ENCODE measurements at regions not wholly inside any gene's neighbourhood (a gene's known extent, or its start where the extent isn't known, plus 50 kb on each side); places are given as distances from the start of the nearest gene placed in this dataset.
"Not testable (repeated sequence)": the region's sequence is repeated elsewhere in the genome, so short reads cannot be mapped to it uniquely, and the experiment has no call there.

DNA sequence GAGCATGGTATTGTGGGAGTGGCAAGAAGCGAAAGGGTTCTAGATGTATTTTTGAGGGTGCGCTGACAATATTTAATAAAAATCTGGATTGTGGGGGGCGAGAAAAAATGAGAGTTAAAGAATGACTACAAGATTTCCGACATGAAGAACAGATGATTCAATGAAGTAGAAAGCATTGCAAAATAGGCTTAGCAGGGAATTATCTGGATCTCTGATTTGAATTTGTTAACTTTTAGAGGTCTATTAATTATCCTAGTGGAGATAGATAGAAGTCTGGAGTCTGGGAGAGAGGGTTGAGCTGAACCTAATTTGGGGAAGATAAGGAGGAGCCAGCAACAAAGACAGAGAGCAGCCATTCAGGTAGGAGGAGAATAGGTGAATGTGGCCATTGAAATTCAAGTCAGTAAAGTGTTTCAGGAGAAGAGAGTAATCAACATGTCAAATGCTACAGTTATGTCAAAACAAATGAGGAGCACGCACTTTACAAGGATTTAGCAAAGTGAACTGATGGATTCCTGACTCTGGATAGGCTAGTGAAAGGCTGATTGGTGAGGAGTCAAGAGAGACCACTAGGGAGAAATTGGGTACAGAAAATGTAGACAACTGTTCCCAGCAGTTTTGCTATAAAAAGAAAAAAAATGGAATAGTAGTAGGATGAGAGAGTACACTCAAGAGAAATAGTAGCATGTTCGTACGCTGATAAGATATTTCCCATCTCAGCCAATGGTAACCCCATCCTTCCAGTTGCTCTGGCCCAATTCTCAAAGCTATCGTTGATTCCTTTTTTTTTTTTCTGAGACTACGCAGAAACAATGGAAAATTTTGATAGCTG, 393.2 kb upstream of the CXADR start:
- Histone ChIP-seq H3K27me3 (replicated peaks; ENCODE audit: insufficient read depth, low read depth, low read length, poor library complexity) (no peaks in the 10 kb centered on the region), H3K36me3 (ENCODE audit: insufficient read depth, low read length, poor library complexity, severe bottlenecking) (no peaks in the 10 kb centered on the region), H3K27ac (ENCODE audit: low read depth, low read length, poor library complexity, severe bottlenecking) (no peak overlapping the region), H3K4me3 (ENCODE audit: low read depth, low read length, poor library complexity, severe bottlenecking) (no peak overlapping the region), H3K4me1 (ENCODE audit: insufficient read depth, low read length, poor library complexity, severe bottlenecking) (no peaks in the 10 kb centered on the region), H3K9me3 (ENCODE audit: low read depth, low read length, poor library complexity, severe bottlenecking) (peaks cover 3% of the 10 kb centered on the region)
- CTCF ChIA-PET = no interaction called here
- TF ChIP-seq, protein P1, sequence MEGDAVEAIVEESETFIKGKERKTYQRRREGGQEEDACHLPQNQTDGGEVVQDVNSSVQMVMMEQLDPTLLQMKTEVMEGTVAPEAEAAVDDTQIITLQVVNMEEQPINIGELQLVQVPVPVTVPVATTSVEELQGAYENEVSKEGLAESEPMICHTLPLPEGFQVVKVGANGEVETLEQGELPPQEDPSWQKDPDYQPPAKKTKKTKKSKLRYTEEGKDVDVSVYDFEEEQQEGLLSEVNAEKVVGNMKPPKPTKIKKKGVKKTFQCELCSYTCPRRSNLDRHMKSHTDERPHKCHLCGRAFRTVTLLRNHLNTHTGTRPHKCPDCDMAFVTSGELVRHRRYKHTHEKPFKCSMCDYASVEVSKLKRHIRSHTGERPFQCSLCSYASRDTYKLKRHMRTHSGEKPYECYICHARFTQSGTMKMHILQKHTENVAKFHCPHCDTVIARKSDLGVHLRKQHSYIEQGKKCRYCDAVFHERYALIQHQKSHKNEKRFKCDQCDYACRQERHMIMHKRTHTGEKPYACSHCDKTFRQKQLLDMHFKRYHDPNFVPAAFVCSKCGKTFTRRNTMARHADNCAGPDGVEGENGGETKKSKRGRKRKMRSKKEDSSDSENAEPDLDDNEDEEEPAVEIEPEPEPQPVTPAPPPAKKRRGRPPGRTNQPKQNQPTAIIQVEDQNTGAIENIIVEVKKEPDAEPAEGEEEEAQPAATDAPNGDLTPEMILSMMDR (conservative IDR thresholded peaks at IDR 0.05; ENCODE audit: low read depth, low read length) = no peak
- no TSS peak for BruUV-seq (replicated peaks)
- POLR2A ChIA-PET (ENCODE audit: low non-redundant PET) = no interaction called here
- intact Hi-C loops (cut with micrococcal nuclease; ENCODE audit: unreplicated experiment) = no loop called here
- no peak for DNase-seq (ENCODE audit: low spot score)

GRCh38 chr21:17127395-17127794, 385.4 kb upstream of the CXADR start:
- H3K4me1 ChIP-seq (ENCODE audit: insufficient read depth, low read length, poor library complexity, severe bottlenecking); intact Hi-C loops (cut with micrococcal nuclease; ENCODE audit: unreplicated experiment); POLR2A ChIA-PET (ENCODE audit: low non-redundant PET); H3K27ac ChIP-seq (ENCODE audit: low read depth, low read length, poor library complexity, severe bottlenecking); H3K36me3 ChIP-seq (ENCODE audit: insufficient read depth, low read length, poor library complexity, severe bottlenecking); H3K9me3 ChIP-seq (ENCODE audit: low read depth, low read length, poor library complexity, severe bottlenecking); BruUV-seq (replicated peaks); H3K27me3 ChIP-seq (replicated peaks; ENCODE audit: insufficient read depth, low read depth, low read length, poor library complexity); CTCF ChIA-PET; DNase-seq (ENCODE audit: low spot score); H3K4me3 ChIP-seq (ENCODE audit: low read depth, low read length, poor library complexity, severe bottlenecking): not testable (repeated sequence)

- Histone ChIP-seq H3K4me1 (ENCODE audit: insufficient read depth, low read length, poor library complexity, severe bottlenecking) (no peaks in the 10 kb centered on the region), H3K36me3 (ENCODE audit: insufficient read depth, low read length, poor library complexity, severe bottlenecking) (no peaks in the 10 kb centered on the region), H3K27me3 (replicated peaks; ENCODE audit: insufficient read depth, low read depth, low read length, poor library complexity) (no peaks in the 10 kb centered on the region), H3K9me3 (ENCODE audit: low read depth, low read length, poor library complexity, severe bottlenecking) (peaks cover 6% of the 10 kb centered on the region), H3K27ac (ENCODE audit: low read depth, low read length, poor library complexity, severe bottlenecking) (no peak overlapping the region), H3K4me3 (ENCODE audit: low read depth, low read length, poor library complexity, severe bottlenecking) (no peak overlapping the region)
- ChIA-PET POLR2A (ENCODE audit: low non-redundant PET) (no interaction called here), CTCF (no interaction called here)
- no peak for DNase-seq (ENCODE audit: low spot score)
- no TSS peak for BruUV-seq (replicated peaks)
- intact Hi-C loops (cut with micrococcal nuclease; ENCODE audit: unreplicated experiment) = no loop called here
- TF ChIP-seq, protein P1 (conservative IDR thresholded peaks at IDR 0.05; ENCODE audit: low read depth, low read length) = no peak
- no peak for TF ChIP-seq EZH2 (IDR thresholded peaks at IDR 0.05; ENCODE audit: borderline replicate concordance, low read depth, low read length, poor library complexity, severe bottlenecking)
Observed at GRCh38 chr21:17128132-17128531, 384.7 kb upstream of the CXADR start.

GRCh38 chr21:17139159-17139558, 373.7 kb upstream of the CXADR start:
- H3K4me1 ChIP-seq (ENCODE audit: insufficient read depth, low read length, poor library complexity, severe bottlenecking); POLR2A ChIA-PET (ENCODE audit: low non-redundant PET); H3K4me3 ChIP-seq (ENCODE audit: low read depth, low read length, poor library complexity, severe bottlenecking); H3K27me3 ChIP-seq (replicated peaks; ENCODE audit: insufficient read depth, low read depth, low read length, poor library complexity); H3K36me3 ChIP-seq (ENCODE audit: insufficient read depth, low read length, poor library complexity, severe bottlenecking); DNase-seq (ENCODE audit: low spot score); H3K9me3 ChIP-seq (ENCODE audit: low read depth, low read length, poor library complexity, severe bottlenecking); BruUV-seq (replicated peaks); intact Hi-C loops (cut with micrococcal nuclease; ENCODE audit: unreplicated experiment); CTCF ChIA-PET; H3K27ac ChIP-seq (ENCODE audit: low read depth, low read length, poor library complexity, severe bottlenecking): not testable (repeated sequence)

Data from A673 (cell line).